NCI-H1417 (cell line): ENCODE measurements at regions not wholly inside any gene's neighbourhood (a gene's known extent, or its start where the extent isn't known, plus 50 kb on each side); places are given as distances from the start of the nearest gene placed in this dataset.
"Not testable (repeated sequence)": the region's sequence is repeated elsewhere in the genome, so short reads cannot be mapped to it uniquely, and the experiment has no call there.

Experiments
- DNase-seq, 3 experiments: peaks; one replicate each; lab custom pipeline; 2025; lab: John Stamatoyannopoulos, UW

DNA sequence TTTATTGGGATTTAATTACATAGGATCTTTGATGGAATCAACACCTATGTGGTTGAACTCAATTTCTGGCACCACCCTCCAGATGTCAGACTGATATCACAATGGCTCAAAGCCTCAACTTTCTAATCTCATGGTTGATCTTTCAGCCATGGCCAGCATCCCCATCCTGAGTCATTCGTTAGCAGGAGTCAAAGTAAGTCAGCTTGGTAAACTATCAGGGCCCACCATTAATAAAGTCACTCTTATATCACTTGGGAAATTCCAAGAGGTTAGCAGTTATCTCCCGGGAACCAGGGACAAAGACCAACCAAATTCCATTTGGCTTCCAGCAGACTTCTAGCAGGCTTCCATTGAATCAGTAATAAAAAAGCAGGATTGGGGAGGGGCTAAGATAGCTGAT is 50.7 kb upstream of the TNFSF4 start:
- DNase-seq = no peak

DNA sequence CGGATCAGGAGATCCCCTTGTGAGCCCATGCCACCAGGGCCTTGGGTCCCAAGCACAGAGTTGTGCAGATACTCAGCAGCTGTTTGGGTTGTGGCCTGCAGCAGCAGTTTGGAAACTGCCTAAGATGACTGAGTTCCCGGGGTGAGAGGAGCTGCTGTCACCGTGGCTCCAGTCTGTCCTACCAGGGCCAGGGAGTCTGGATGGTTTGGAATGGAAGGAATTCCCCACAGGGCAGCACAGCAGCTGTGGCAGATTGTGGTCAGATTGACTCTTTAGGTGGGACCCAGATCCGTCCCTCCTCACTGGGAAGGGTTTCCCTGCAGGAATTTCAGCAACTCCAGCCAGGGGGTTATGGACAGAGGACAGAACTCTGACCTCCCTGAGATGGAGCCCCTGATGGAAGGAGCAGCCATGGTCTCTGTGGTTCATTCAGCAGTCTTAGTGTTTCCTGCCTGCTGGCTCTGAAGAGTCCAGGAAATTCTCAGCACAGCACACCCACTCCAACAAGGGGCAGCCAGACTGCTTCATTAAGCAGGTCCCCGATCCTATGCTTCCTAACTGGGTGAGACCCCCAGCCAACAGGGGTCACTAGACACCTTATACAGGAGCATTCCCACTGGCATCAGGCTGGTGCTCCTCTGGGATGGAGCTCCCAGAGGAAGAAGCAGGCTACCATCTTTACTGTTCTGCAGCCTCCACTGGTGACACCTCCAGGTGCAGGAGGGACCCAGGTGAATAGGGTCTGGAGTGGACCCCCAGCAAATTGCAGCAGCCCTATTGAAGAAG is 51.5 kb upstream of the TNFSF4 start:
- DNase-seq = no peak

DNA sequence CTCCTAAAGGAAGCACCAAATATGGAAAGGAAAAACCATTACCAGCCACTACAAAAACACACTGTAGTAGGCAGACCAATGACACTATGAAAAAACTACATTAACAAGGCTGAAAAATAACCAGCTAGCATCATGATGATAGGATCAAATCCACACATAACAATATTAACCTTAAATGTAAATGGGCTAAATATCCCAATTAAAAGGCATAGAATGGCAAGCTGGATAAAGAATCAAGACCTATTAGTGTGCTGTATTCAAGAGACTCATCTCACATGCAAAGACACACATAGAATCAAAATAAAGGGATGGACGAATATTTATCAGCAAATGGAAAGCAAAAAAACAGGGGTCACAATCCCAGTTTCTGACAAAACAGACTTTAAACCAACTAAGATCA is 53.2 kb upstream of the TNFSF4 start:
- DNase-seq = not testable (repeated sequence)

DNA sequence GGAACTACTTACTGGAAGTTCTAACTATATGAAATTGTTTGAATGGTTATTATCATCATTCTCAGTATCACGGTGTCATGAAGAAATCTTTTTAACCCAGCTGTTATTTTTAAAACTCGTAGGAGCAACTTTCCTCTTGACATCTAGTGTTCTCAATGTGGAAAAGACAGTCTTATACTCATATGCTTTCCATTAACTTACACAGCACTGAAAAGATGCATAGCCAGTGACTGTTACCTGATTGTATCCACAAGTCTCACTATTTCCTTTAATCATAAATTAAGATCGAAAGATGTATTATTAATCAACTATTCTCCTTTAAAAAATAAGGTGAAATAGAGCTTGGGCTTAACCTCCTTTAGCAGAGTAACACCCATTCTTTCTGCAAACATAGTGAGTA is 59.7 kb upstream of the TNFSF4 start:
- DNase-seq = no peak

DNA sequence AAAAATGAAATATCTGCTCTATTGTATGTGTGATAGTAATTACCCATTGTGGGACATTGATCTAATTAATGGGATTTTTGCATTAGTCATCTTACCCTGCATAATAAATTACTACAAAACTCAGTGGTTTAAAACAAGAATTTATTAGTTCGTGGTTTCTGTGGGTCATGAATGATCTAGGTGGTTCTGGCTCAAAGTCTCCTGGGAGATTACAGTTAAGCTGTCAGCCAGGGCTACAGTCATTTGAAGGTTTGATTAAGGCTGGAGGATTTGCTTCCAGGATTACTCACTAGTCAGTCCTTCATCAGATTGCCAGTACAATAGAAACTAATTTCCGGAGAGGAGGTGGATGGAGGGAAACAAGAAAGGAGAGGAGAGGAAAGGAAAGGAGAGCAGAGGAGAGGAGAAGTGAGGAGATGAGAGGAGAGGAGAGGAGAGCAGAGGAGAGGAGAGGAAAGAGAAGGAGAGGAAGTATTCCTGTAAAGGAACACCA is 60.4 kb upstream of the TNFSF4 start:
- no peak for DNase-seq

DNA sequence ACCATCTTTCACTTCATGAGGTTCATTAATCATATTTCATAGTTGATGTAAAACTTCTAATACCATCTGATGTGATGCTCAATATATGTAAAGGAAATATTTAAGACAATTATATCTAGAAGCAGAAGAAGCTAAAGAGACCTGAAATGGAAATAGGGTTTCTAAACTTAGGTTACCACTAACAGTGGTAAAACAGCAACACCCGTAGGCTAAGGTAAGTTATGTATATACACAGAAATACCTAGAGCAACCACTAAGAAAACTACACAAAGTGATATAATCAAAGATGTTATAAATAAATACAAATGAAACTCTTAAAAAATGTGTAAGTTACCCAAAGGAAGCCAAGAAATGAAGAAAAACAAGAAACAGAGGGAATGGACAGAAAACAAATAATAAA is 61.1 kb upstream of the TNFSF4 start:
- no peak for DNase-seq

DNA sequence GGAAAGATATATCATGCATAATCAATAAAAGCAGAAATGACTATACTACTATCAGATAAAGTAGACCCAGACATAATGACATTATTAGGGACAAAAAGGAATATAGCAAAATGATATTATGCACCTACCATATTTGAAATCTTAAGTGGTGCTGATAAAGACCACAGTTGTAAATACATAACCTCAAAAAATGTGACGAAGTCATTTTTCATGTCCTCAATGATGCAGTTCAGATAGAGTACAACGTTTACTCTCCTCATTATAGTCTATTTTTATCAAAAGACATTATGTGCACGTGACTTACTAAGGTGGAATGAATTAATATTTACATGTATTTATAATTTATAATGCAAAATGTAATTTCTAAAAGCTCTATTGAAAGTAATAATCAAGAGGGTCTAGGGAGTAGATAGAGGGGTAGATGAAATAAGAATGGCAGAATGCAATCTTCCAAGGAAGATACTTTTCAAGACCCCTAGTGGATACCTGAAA is 61.7 kb upstream of the TNFSF4 start:
- DNase-seq = no peak

DNA sequence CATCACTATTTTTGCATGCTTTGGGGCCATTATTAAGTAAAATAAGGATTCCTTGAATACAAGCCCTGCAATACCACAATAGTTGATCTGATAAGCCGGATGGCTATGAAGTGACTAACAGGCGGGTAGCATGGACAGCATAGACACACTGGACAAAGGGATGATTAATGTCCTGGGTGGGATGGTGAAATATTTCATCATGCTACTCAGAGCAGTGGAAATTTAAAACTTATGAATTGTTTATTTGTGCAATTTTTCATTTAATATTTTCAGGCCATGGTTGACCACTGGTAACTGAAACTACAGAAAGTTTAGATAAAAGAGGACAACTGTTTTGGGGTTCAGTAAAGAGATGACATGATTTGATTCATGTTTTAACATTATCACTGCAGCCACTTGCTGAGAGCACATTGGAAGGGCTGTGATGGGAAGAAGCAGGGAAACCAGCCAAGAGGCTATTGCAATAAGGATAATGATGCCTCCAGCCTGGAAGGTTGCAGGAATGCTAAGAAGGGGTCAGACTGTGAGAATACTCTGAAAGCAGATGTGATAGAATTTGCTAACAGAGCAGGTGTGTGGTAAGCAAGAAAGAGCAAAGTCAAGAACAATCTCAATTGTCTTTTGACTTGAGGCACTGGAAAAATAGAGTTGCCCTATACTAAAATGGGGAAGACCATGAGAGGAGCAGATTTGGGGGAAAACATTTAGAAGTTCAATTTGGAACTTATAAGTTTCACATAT is 62.5 kb upstream of the TNFSF4 start:
- no peak for DNase-seq

DNA sequence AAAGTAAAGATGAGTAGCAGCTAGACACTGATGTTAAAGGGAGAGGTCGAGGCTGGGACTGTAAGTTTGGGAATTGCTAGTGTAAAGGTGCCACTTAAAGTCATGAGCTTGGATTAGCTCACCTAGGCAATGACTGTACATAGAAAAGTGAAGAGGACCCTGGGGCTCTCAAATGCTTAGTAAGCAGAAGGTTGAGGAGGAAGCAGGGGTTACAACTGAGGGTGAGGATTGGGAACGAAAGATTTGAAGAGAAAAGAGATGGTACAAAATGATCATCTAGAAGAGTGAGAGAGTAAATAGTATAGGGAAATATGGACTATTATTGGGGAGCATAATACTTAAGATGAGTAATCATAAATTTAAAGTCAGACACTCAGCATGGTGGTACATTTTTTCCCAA is 63.1 kb upstream of the TNFSF4 start:
- DNase-seq = no peak

DNA sequence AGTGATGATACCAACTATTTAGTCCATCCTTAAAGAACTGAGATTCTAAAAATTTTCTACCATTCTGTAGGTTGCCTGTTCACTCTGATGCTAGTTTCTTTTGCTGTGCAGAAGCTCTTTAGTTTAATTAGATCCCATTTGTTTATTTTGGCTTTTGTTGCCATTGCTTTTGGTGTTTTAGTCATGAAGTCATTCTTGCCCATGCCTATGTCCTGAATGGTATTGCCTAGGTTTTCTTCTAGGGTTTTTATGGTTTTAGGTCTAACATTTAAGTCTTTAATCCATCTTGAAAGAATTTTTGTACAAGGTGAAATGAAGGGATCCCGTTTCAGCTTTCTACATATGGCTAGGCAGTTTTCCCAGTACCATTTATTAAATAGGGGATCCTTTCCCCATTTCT is 63.9 kb upstream of the TNFSF4 start:
- DNase-seq = not testable (repeated sequence)

DNA sequence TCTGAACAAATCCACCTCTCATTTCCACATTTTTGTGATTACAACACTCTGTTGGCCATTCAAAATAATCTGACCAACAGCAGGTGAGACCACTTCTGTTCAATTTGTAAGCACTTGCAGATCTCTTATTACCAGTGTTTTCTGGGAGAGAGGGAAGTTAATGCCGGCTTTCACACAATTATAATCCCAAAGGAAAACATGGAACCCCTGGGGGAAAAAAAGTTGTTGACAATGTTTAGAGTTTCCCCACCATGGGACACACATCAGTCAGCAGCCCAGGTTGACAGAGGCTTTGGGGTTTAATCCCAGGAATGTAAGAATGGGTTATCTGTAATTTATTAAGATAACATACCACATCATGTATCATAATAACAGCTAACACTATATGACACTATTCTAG is 68.4 kb upstream of the TNFSF4 start:
- DNase-seq = peak in 1 of 3 experiments; percentile 25

DNA sequence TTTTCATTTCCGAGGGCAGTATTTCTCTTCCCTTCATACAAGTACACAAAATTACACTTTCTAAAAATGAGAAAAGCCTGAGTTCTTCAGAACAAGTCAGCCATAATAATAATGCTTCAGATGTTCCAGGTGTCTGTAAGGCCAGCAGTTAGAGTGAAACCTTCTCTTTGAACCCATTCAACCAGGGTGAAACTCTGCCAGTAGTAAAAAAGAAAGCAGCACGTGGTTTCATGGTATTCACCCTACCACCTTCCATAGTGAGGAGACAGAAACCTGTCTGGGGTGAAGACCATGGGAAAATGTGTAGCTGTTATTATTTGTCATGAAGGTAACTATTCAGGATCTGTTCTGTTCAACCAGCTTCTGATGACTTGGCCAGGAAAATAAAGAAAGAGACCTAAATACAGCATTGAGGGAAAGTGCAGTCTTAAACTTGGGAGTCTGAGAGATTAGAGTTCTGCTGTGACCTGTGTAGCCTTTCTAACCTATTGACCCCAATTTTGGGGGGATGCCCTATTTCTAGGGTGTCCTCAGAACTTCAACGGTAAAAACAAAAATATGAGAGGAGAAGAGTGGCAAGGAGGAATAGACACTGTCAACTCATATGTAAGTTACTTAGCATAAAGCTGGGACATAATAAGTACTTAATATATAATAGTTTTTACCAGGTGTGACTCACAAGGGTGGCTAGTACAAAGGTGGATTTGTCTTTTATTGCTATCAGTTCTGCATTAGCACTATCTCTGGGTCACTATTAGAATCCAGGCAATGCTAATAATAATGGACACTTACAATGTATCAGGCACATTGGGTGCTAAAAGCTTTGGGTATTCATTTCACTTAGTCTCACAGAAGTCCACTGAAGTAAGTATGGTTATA is 70.0 kb upstream of the TNFSF4 start:
- DNase-seq = no peak

DNA sequence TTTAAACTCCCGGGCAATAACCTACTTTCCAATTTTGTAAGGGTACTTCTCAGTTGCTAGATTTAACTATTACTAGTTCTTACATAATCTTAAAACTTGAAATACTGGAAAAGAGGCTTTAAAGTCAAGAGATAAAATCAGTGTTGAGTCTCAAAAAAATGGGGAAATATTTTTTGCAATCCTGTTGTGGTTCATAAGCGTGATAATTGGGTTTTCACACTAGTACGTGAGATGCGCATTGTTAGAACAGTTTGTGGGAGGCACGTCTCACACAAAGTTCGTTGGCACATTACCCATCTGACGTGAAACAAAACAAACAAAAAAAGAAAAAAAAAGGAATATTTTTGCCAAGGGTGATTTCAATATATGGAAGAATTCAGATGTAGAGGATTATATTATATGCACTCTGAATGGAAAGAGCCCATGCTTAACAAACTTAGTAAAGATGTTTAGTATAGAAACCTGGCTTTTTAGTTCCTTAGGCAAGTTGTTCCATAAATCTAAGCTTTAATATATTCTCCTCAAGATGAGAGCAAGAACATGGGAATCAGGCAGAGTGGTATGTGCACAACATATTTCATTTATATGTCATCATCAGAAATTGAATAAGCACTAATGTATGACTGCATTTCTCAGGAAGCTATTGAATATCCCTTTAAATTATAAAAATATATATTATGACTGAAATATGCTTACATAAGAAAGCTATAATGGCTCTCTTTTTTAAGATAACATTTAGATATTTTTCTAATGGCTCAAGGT is 73.9 kb upstream of the TNFSF4 start:
- DNase-seq = no peak

DNA sequence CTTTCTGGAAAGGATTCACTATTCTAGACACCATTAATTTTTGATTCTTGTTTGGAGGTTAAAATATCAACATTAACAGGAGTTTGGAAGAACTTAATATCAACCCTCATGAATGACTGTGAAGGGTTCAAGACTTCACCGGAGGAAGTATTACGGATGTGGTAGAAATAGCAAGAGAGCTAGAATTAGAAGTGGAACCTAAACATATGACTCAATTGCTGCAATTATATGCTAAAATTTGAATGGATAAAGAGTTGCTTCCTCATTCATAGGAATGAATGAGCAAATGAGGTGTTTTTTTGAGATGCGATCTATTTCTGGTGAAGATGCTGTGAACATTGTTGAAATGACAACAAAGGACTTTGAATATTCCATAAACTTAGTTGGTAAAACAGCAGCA is 77.9 kb upstream of the TNFSF4 start:
- DNase-seq = no peak

DNA sequence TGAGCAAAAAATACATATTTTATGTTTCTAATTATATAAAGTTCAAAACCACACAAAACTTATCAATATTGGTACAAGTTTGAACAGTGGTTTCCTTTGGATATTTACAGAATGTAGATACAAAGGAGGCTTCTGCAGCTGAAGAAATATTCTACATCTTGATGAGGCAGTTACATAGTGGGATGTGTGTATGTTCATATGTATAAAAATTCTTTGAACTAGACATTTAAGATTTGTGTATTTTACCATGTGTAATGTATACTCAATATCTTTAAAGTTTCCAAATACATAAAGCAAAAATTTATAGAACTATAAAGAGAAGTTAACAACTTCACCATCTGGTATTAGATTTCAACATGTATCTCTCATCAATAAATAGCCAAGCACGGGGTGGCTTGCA is 80.7 kb upstream of the TNFSF4 start:
- no peak for DNase-seq

DNA sequence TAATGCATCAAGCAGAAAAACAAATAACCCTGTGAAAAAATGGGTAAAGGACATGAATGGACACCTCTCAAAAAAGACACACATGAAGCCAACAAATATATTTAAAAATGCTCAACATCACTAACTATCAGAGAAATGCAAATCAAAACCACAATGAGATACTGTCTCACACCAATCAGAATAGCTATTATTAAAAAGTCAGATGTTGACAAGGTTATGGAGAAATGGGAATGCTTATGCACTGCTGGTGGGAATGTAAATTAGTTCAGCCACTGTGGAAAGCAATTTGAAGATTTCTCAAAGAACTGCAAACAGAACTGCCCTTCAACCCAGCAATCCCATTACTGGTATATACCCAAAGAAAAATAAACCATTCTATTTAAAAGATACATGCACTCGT is 86.6 kb upstream of the TNFSF4 start:
- DNase-seq = no peak

DNA sequence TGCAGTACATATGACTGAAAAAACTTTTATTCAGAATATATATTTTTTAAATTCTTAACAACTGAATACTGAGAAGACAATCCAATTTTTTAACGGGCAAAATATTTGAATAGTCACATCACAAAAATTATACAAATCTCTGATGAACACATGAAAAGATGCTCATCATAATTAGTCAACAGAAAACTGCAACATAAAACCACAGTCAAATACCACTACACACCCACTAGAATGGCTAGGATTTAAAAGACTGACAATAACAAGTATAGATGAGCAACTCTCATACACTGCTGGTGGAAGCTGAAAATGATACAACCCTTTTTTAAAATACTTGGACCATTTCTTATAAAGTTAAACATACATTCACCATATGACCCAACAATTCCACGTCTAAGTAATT is 87.7 kb upstream of the TNFSF4 start:
- no peak for DNase-seq

DNA sequence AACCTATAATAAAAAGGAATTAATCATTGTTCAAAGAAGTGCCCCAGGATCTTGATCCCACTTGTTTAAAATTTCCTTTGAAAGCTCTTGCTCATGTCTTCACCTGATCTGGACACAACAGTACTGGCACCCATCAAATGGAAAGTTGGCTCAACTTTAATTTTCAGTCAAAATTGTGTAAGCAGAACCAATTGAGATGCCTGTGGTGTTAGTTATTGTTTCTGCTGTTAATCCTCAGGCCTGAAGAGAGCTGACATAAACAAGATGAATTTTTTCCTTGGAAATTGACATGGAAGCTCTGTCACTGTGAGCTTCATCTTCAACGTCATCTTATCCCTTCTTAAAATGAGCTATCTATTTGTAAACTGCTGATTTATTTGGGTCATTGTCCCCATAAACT is 88.3 kb upstream of the TNFSF4 start:
- DNase-seq = no peak

DNA sequence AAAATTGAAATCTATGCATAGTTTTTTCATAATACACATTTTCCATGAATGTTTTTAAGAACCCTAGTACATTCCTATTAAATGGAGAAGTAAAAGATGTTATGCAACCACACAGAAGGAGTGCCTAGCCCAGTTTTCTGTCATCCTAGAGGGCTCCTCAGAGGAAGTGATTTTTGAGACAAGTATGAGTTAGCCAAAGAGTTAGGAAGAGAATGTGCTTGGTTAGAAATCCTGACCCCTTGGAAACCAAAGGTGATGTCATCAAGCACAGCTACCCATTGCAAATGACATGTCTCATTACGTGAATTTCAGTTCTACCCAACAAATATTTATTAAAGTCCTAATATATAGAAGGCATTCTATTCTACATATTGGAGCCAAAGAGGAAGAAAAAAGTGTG is 88.9 kb upstream of the TNFSF4 start:
- DNase-seq = no peak

DNA sequence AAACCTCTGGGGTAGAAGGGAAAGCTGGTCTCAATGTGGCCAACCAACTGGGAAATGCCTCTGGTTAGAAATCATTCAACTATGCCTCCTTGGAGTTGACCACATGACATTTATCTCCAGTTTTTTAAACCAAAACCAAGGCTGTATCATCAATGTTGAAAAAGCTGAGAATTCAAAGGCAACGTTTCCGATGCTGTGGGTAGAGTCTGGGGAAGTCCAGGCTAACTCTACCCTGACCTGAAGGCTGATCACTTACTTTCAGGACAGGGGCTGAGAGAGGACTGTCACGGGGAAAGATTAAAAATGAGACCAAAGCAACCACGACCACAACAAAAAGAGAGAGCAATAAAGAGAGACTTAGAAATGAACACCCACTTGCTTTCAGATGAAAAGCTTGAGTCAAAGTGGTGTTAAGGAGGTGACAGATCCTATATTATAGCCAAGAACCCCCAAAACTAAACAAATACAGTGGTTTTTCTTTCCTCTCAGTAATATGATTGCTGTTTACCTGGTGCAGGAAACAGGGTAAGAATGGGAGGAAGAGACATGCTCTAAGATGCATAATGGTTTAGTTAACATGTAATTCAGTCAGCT is 90.8 kb upstream of the TNFSF4 start:
- no peak for DNase-seq
